Superior temporal gyrus (tissue), 1 donor: ENCODE measurements at regions not wholly inside any gene's neighbourhood (a gene's known extent, or its start where the extent isn't known, plus 50 kb on each side); places are given as distances from the start of the nearest gene placed in this dataset.
A peak's percentile ranks its signal among the peaks of the same experiment; 100 is the strongest.
"Not testable (repeated sequence)": the region's sequence is repeated elsewhere in the genome, so short reads cannot be mapped to it uniquely, and the experiment has no call there.

Experiments used
- DNase-seq: peaks from one replicate; pipeline ENCODE4 v3.0.0-alpha.2; 2016; ENCODE audit errors: extremely low spot score

DNA sequence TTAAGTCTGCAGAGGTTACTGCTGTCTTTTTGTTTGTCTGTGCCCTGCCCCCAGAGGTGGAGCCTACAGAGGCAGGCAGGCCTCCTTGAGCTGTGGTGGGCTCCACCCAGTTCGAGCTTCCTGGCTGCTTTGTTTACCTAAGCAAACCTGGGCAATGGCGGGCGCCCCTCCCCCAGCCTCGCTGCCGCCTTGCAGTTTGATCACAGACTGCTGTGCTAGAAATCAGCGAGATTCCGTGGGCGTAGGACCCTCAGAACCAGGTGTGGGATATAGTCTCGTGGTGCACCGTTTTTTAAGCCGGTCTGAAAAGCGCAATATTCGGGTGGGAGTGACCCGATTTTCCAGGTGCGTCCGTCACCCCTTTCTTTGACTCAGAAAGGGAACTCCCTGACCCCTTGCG is 2146.3 kb upstream of the WWC1 start:
- not testable (repeated sequence) for DNase-seq

GRCh38 chr5:166163996-166164610 is 2127.3 kb upstream of the WWC1 start:
- DNase-seq = no peak

DNA sequence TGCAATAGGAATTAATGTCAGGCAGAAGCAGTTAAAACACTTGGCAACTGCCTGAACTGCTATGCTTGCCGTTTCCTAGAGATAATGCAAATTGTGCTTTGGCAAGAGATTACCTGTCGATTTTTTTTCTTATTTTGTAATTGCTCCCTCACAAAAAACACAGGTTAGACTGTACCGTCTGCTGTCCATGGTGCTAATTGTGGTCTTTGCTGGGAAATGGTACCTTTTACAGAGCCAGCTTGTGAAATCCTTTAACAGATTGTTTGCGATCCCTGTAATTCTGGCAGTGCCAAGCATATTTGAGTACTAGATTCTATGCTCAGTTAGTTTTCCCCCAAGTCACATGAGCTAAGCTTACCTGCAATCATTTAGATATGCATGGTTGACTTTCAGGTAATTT is 2125.8 kb upstream of the WWC1 start:
- DNase-seq = no peak

- no peak for DNase-seq
Observed at GRCh38 chr5:166166071-166166470, 2125.4 kb upstream of the WWC1 start.

DNA sequence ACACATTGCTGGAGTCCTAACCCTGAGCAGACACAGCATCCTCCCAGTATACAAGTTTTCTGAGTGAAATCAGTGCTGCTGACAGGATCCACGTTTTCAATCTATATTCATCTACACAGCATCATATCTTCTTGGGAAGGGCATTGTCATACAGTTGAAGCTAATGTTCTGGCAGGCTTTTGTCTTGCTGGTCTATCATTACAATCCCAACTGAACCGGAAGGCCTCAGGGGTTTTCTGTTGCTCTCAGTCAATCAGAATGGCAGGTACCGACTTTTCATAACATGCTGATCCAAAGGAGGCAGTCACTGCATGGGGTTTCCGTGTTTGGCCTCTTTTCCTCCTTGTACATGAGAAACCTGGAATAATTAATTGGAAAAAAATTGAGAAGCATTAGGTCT is 2118.8 kb upstream of the WWC1 start:
- no peak for DNase-seq

DNA sequence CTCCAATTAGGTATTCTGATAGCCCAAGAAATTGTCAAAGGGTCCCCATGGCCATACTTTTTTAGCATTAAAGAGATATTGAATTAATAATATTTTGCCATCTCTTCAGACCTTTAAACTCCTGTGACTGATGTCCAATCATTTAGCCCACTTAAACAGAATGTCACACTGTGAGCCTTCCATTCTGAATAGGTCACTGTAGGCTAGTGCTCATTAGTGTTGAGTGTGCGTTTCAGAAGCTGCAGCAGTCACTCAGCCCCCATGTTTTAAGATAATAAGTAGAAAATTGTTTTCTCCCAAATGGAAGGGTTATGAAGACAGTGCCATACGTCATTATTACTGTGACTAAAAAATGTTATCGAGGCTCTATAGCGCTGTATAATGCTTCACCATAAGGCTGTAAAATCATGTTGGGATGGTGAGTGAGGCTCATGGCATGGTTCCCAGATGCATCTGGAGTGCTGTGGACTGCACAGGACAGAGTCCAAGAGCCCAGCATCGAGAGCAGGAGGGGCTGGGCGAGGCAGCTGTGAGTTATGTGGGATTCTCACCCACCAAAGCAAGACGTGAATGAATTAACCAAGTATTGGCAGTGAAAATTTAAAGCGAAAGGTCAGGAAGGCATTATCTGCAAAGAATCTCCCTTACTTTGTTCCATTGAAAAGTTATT is 2112.9 kb upstream of the WWC1 start:
- DNase-seq = peak; percentile 22

DNA sequence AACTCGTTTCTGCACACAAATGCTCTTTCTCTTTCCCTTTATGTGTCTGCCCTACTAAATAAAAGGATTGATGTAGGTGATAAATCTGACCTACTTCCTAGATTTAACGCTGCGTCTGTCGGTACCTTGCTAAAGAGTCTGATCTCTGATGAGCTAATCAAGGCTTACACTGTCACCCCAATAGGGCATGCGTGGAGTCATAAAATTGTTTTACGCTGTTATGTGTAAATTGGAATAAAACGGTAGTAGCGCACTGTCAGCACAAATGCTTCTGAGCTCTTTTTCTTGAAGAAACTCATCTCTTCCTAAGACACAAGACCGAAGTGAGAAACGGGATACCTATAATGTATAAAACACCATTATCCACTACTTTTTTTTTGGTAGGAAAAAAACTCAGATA is 2106.3 kb upstream of the WWC1 start:
- DNase-seq = no peak

DNA sequence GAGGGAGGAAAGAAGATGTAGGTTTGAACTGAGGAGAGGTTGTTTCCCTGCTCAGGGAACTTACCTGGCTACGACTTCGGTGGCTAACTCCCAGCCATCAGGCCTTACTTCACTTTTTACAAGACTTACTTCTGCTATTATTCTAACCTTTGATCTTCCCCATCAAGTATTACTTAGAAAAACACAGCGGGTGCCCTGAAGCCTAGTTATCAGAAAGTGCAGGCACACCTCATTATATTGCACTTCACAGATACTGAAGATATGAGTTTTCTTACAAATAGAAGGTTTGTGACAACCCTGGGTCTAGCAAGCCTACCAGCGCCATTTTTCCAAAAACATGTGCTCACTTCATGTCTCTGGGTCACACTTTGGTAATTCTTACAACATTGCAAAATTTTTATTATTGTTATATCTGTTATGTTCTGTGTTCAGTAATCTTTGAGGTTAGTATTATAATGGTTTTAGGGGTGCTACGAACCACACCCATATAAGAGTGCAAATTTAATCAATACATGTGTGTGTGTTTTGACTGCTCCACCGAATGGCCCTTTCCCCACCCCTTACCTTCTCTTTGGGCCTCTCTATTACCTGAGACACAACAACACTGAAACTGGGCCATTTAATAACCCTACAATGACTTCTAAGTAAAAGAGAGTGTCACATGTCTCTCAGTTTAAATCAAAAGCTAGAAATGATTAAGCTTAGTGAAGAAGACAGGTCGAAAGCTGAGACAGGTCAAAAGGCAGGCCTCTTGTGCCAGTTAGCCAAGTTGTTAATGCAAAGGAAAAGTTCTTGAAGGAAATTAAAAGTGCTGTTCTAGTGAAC is 2102.7 kb upstream of the WWC1 start:
- DNase-seq = no peak

GRCh38 chr5:166192696-166193095 is 2098.7 kb upstream of the WWC1 start:
- DNase-seq = no peak

DNA sequence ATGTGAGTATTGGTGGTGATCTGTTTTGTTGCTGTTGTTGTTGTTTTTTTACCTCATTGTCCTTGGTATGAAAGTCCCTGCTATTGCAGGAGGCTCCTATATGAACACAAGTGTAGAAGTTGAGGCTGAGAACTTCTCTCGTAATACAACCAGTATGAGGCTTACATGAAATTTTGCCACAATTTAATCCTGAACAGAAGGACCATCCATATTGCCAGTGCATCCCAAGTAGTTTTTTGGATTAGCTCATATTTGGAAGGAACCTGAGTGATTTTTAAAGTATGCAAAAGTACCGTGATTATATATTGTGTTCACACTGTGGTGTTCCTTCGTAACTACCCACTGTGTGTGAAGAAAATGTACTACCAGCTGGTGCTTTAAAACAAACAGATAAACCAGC is 2095.5 kb upstream of the WWC1 start:
- no peak for DNase-seq

DNA sequence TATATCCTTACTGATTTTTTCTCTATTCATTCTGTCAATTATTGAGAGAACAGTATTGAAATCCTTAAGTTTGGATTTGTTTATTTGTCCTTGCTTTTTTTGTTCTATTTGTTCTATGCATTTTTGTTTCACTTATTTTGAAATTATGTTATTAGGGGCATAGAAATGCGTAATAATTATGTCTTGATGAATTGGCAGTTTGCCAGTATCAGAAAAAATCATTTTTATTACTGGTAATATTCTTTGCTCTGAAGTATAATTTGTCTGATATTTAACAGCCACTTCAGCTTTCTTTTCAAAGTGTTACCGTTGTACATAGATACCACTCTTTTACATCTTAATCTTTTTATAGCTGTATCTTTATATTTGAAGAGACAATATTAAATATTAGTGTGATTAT is 2090.9 kb upstream of the WWC1 start:
- DNase-seq = no peak

GRCh38 chr5:166211640-166212039 is 2079.8 kb upstream of the WWC1 start:
- DNase-seq = no peak

DNA sequence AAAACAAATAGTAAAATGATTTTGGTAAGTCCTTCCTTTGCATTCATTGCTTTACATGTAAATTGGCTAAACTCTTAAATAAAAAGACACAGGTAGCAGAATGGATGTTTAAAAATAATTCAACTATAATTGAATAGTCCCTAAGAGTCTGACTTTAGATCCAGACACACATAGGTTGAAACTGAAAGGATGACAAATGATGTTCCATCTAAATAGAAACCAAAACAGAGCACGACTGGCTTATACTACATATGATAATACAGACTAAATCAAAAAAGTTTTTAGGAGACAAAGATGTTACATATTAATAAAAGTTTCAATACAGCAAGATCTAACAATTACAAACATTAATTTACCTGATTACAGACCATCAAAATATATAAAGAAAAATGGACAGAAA is 2055.1 kb upstream of the WWC1 start:
- no peak for DNase-seq

DNA sequence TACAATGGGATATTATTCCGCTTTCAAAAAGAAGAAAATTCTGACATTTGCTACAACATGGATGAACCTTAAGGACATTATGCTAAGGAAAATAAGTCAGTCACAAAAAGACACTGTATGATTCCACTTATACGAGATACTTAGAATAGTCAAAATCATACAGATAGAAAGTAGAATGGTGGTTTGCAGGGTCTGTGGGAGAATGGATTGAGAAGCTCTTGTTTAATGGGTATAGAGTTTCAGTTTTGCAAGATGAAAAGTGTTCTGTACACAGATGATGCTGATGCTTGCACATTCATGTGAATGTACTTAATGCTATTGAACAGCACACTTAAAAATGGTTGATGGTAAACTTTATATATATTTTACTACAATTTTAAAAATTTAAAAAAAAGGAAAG is 2050.7 kb upstream of the WWC1 start:
- no peak for DNase-seq

- no peak for DNase-seq
Observed at GRCh38 chr5:166245556-166245955, 2045.9 kb upstream of the WWC1 start.

GRCh38 chr5:166251786-166252185 is 2039.7 kb upstream of the WWC1 start:
- no peak for DNase-seq

DNA sequence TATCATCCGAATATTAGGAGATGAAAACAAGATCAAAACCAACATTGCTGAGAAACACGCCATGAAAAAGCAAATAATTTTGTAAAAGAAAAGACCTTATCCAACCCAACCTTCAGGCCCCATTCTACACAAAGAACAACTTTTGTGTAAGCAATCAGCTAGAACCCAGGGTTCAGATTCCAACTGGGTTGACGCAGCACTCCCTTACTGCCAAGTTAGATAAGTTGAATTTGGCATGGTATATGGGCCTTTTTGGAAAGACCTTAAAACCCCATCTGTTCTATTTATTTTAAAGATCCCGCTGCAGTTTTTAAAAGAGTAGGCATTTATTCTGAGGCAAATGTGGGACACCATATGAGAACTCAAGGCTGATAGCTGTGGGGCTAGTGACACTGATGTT is 2033.8 kb upstream of the WWC1 start:
- no peak for DNase-seq

DNA sequence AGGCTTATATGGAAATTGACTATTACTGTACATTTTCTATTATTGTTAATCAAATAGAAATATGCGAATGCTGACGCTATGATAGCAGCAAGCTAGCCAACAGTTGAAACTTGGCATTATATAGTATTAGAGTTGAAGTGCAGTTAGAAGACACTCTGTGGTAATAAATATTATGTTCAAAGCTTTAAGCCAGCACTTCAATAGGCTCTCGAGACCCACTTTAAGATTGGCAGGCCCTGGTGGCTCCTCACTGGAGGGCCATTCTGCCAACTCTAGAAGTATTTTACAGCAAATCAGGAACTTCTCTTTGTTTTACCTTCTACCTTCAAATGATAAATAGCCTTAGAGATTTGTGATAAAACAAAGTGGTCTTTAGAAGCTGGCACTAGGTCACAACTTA is 2029.0 kb upstream of the WWC1 start:
- no peak for DNase-seq

- no peak for DNase-seq
Observed at GRCh38 chr5:166267907-166268306, 2023.5 kb upstream of the WWC1 start.

DNA sequence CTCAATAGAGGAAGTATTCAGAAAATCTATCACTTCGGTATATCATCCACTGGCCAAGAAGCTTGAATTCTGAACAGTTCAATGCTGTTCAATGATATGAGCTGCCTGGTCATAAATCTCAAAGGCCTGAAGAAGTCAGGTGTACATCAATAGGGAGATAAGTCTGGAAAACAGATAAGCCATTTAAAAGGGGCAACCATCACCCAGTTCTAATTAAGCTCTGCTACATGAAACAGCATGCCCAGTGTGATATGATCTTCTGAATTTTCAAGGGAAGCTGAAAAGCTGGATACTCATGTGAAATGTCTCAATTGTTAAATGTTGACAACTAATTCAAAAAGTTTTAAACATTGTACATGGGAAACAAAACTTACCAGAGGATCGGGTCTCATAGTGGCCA is 2020.7 kb upstream of the WWC1 start:
- no peak for DNase-seq

GRCh38 chr5:166276006-166276405 is 2015.4 kb upstream of the WWC1 start:
- DNase-seq = no peak

- DNase-seq = no peak
Observed at GRCh38 chr5:166279828-166280227, 2011.6 kb upstream of the WWC1 start.

- DNase-seq = peak; percentile 34
Observed at GRCh38 chr5:166281433-166281832, 2010.0 kb upstream of the WWC1 start.
